Keratinocyte (primary cell): ENCODE measurements at regions not wholly inside any gene's neighbourhood (a gene's known extent, or its start where the extent isn't known, plus 50 kb on each side); places are given as distances from the start of the nearest gene placed in this dataset.

ENCODE experiments used
- DNase-seq: peaks from one replicate; pipeline ENCODE4 v3.0.0-alpha.2; 2011; ENCODE audit warnings: low read depth, missing footprints, low spot score
- FAIRE-seq: peaks from 2 replicates; lab custom pipeline; 2011; peaks lifted over from hg19 to GRCh38; lab: Jason Lieb, UNC
- H2AFZ ChIP-seq: 2 replicates; pipeline ENCODE4 v1.6.0; 2012; ENCODE audit warnings: low read length, control low read depth, inconsistent platforms; ENCODE audit not compliant: control insufficient read depth
- H3K27ac ChIP-seq: 2 replicates; pipeline ENCODE4 v1.5.1; 2011; ENCODE audit warnings: low read length; ENCODE audit not compliant: control insufficient read depth, insufficient read depth
- H3K27me3 ChIP-seq: 3 replicates; pipeline ENCODE4 v1.6.0; 2011; ENCODE audit warnings: low read length; ENCODE audit not compliant: control insufficient read depth, insufficient read depth; ENCODE audit errors: extremely low read depth
- H3K36me3 ChIP-seq, 2 experiments: 2 replicates in 1 of 2; 3 replicates in 1 of 2; pipeline ENCODE4 v1.5.1; 2011; ENCODE audit warnings: low read length in 2 of 2, mild to moderate bottlenecking in 1 of 2; ENCODE audit not compliant: control insufficient read depth in 2 of 2, insufficient read depth in 2 of 2; ENCODE audit errors: extremely low read depth in 1 of 2
- H3K4me1 ChIP-seq: 3 replicates; pipeline ENCODE4 v1.5.1; 2011; ENCODE audit warnings: low read length; ENCODE audit not compliant: control insufficient read depth, insufficient read depth; ENCODE audit errors: extremely low read depth
- H3K4me2 ChIP-seq: 3 replicates; pipeline ENCODE4 v1.6.0; 2011; ENCODE audit warnings: low read depth, low read length; ENCODE audit not compliant: control insufficient read depth, insufficient read depth; ENCODE audit errors: extremely low read depth
- H3K4me3 ChIP-seq, 3 experiments: fragments of 200-600 bp in 1 of 3; sonication (generic) in 1 of 3; 2 replicates in 2 of 3; 3 replicates in 1 of 3; pipeline ENCODE4 v1.5.1; 2011 to 2016; ENCODE audit warnings: low read length in 3 of 3, mild to moderate bottlenecking in 3 of 3, control low read depth in 2 of 3, inconsistent platforms in 1 of 3, low read depth in 1 of 3, mixed read lengths in 1 of 3, mixed run types in 1 of 3, moderate library complexity in 1 of 3; ENCODE audit not compliant: control insufficient read depth in 2 of 3, insufficient read depth in 2 of 3; ENCODE audit errors: extremely low read depth in 1 of 3
- H3K79me2 ChIP-seq: 2 replicates; pipeline ENCODE4 v1.6.0; 2012; ENCODE audit warnings: low read length; ENCODE audit not compliant: control insufficient read depth, insufficient read depth
- H3K9ac ChIP-seq: 3 replicates; pipeline ENCODE4 v1.6.0; 2011; ENCODE audit warnings: low read length; ENCODE audit not compliant: control insufficient read depth, insufficient read depth; ENCODE audit errors: extremely low read depth
- H3K9me1 ChIP-seq: 3 replicates; pipeline ENCODE4 v1.6.0; 2011; ENCODE audit warnings: low read length; ENCODE audit not compliant: control insufficient read depth, insufficient read depth; ENCODE audit errors: extremely low read depth
- H3K9me3 ChIP-seq: 2 replicates; pipeline ENCODE4 v1.5.1; 2012; ENCODE audit warnings: low read depth, low read length; ENCODE audit not compliant: control insufficient read depth
- H4K20me1 ChIP-seq: 3 replicates; pipeline ENCODE4 v1.6.0; 2011; ENCODE audit warnings: low read length; ENCODE audit not compliant: control insufficient read depth, insufficient read depth; ENCODE audit errors: extremely low read depth
- CTCF ChIP-seq, 3 experiments: IDR thresholded peaks in 1 of 3; conservative IDR thresholded peaks in 1 of 3; optimal IDR thresholded peaks in 1 of 3; 2 replicates in 2 of 3; 3 replicates in 1 of 3; pipeline versions ENCODE3 to v1.5.1; 2011; ENCODE audit warnings: low read length in 3 of 3, mild to moderate bottlenecking in 3 of 3, moderate library complexity in 2 of 3, control low read depth in 1 of 3, inconsistent platforms in 1 of 3; ENCODE audit not compliant: insufficient read depth in 2 of 3; ENCODE audit errors: extremely low read depth in 1 of 3
- EZH2 ChIP-seq: IDR thresholded peaks from one replicate; pipeline ENCODE4 v1.6.1; 2012; ENCODE audit warnings: inconsistent platforms, mild to moderate bottlenecking, low read length, moderate library complexity
- dilution Hi-C: fragments of 300-500 bp; cut with MboI; formaldehyde crosslinking; loops from one replicate; pipeline ENCODE4 v1.7.0; 2020; ENCODE audit warnings: low sequenced_read_pairs; ENCODE audit not compliant: extremely low pct_ligation_motif_present

GRCh38 chr4:134879019-134879418, 677.4 kb upstream of the PABPC4L start:
- no peak for TF ChIP-seq EZH2
- no peak for TF ChIP-seq CTCF (optimal IDR thresholded peaks at IDR 0.05 in 1 of 3, IDR thresholded peaks at IDR 0.05 in 1 of 3, conservative IDR thresholded peaks at IDR 0.05 in 1 of 3; ENCODE audit: extremely low read depth in 1 of 3, insufficient read depth in 2 of 3, low read length in 3 of 3)
- Histone ChIP-seq H3K4me1 (no peaks in the 10 kb centered on the region), H3K36me3 (no peaks in the 10 kb centered on the region), H3K4me3 (no peak overlapping the region), H3K9me1 (no peaks in the 10 kb centered on the region), H2AFZ (no peak overlapping the region), H3K27me3 (no peaks in the 10 kb centered on the region), H3K79me2 (no peaks in the 10 kb centered on the region), H3K9ac (no peak overlapping the region), H4K20me1 (no peaks in the 10 kb centered on the region), H3K4me2 (no peak overlapping the region), H3K9me3 (no peaks in the 10 kb centered on the region), H3K27ac (no peak overlapping the region)
- DNase-seq (no peak), FAIRE-seq (no peak)
- dilution Hi-C loops: no loop called here

- TF ChIP-seq CTCF (optimal IDR thresholded peaks at IDR 0.05 in 1 of 3, IDR thresholded peaks at IDR 0.05 in 1 of 3, conservative IDR thresholded peaks at IDR 0.05 in 1 of 3; ENCODE audit: extremely low read depth in 1 of 3, insufficient read depth in 2 of 3, low read length in 3 of 3) (no peak), EZH2 (no peak)
- no peak for DNase-seq
- H2AFZ ChIP-seq: no peak overlapping the region
- H3K4me2 ChIP-seq: no peak overlapping the region
- no peak overlapping the region for H3K4me3 ChIP-seq
- H3K36me3 ChIP-seq: no peaks in the 10 kb centered on the region
- H3K27ac ChIP-seq: no peak overlapping the region
- dilution Hi-C loops: no loop called here
- no peaks in the 10 kb centered on the region for H4K20me1 ChIP-seq
- H3K27me3 ChIP-seq: no peaks in the 10 kb centered on the region
- H3K79me2 ChIP-seq: no peaks in the 10 kb centered on the region
- FAIRE-seq: no peak
- no peaks in the 10 kb centered on the region for H3K4me1 ChIP-seq
- no peak overlapping the region for H3K9ac ChIP-seq
- no peaks in the 10 kb centered on the region for H3K9me1 ChIP-seq
- H3K9me3 ChIP-seq: no peaks in the 10 kb centered on the region
Measured at GRCh38 chr4:134867027-134867426, 665.4 kb upstream of the PABPC4L start.
